GM04503 (cell line): ENCODE measurements at regions not wholly inside any gene's neighbourhood (a gene's known extent, or its start where the extent isn't known, plus 50 kb on each side); places are given as distances from the start of the nearest gene placed in this dataset.
A peak's percentile ranks its signal among the peaks of the same experiment; 100 is the strongest.
"Not testable (repeated sequence)": the region's sequence is repeated elsewhere in the genome, so short reads cannot be mapped to it uniquely, and the experiment has no call there.

ENCODE experiments used
- DNase-seq: peaks from one replicate; pipeline ENCODE4 v3.0.0-alpha.2; 2012; ENCODE audit warnings: low read depth

- DNase-seq, result no peak
These were observed 70.7 kb downstream of the CETN3 start for GRCh38 chr5:90338712-90339372.

DNA sequence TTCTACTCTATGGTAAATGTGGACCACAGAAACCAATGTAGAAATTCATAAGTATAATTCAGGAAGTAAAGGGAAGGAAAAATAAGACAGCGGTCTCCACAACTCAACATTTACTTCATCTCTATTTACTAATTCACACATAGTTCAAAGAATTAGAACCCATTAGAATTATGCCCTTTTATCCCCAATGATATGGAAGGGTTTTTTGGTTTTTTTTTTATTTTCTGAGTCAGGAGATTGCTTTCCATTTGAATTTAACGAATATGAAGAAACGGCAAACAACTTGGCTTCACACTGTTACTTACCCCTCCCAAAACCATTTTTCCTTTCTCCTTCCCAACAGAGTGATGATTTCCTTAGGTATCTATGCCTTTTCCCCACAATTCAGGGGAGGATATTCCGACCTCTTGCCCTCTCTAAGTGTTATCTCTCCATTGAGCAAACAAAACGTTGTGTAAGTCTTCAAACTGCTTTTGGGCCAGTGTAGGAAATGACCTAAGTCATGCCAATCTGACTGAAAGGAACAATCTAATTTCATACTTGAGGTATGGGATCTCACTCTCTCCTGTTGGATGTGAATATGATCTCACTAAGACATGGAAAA lies 72.0 kb downstream of the CETN3 start:
- no peak for DNase-seq

DNA sequence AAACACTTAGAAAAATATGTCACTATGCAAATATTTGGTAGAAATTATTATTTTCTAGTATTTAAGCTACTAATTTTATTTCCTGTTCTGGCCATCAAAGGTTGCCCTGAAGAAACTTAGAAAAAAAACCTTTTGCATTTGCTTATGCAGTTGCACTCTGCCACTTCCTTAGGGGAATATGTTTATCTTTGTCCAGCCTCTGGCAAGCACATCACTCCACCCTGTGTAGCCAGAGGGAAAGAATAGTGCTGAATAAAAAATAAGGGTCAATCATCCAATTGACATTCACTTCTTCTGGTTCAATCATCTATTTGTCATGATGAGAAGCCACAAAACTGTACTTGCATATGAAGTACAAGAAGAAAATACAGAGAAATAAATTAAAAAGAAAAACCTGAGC lies 72.8 kb downstream of the CETN3 start:
- DNase-seq, result no peak

GRCh38 chr5:90334741-90335140 lies 74.8 kb downstream of the CETN3 start:
- no peak for DNase-seq

DNA sequence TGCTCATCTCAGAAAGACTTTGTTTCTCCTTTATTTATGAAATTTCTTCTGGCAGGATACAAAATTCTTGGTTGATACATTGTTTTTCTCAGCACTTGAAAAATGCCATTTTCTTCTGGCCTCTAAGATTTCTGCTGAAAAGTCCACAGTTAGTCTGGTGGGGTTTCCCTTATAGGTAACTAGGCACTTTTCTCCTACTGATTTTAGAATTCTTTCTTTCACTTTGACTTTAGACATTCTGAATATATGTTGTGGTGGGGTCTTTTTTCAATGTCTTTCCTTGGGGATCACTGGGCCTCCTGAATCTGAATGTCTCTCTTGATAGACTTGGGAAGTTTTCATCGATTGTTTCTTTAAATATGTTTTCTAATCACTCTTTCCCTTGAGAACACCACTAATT lies 79.6 kb downstream of the CETN3 start:
- DNase-seq, result no peak

DNA sequence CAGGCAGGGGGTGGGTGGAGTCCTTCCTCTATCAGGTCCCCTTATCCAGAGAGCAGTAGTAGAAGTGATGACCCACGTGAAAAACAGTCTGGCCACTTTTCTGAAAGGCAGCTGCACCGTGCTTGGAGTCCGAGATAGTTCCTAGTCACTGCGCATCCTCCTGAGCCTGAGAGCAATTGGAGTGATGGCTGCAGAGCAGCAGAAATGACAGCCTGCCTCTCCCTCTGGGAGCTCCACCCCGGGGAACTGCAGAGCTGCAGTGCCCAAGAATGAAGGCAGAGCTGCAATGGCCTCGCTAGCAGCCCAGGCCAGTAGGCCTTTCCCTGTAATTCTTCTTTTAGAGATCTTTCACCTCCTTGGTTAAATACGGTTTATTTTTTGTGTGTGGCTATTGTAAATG lies 82.6 kb downstream of the CETN3 start:
- DNase-seq, result no peak

DNA sequence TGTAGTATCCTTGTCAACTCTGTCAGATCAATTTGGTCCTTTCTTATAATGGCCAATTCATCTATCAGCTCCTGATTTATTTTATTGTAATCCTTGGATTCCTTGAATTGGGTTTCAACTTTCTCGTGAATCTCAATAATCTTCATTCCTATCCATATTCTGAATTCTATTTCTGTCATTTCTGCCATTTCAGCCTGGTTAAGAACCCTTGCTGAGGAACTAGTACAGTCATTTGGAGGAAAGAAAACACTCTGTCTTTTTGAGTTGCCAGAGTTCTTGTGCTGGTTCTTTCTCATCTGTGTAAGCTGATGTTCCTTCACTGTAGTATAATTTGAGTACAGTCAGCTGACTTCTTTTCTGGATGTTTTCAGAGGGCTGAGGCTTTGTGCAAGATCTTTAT lies 84.5 kb downstream of the CETN3 start:
- DNase-seq, result no peak

DNA sequence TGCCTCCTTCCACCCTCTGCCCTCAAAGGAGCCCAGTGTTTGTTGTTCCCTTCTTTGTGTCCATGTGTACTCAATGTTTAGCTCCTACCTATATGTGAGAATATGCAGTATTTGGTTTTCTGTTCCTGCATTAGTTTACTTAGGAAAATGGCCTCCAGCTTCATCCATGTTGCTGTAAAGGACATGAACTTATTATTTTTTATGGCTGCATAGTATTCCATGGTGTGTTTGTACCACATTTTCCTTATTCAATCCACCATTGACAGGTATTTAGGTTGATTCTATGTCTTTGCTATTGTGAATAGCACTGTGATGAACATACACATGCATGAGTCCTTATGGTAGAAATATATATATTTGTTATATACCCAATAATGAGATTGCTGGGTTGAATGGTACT lies 89.2 kb downstream of the CETN3 start:
- not testable (repeated sequence) for DNase-seq

GRCh38 chr5:90312027-90312426 lies 97.5 kb downstream of the CETN3 start:
- DNase-seq, result no peak

DNA sequence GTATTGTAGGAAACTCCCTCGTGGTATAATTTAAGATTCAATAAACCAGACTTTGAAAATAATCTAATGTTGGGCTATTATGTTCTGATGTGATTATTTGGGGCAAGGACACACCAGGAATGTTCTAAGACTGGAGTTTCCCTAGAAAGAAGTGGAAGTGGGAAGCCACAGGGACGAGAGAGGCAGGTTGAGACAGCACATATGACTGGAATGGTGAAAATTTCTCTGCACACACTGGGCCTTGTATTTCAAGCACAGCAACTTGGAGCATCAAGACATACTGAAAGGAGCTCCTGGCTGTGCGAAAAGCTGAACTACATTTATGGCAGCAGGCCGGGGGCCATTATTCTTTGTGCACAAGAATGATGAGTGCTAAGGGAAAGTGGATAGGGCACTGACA lies 98.2 kb downstream of the CETN3 start:
- DNase-seq, result no peak

- DNase-seq, result no peak
These were observed 100.6 kb downstream of the CETN3 start for GRCh38 chr5:90308787-90309585.

- no peak for DNase-seq
These were observed 101.8 kb downstream of the CETN3 start for GRCh38 chr5:90307782-90308181.

- DNase-seq, result no peak
These were observed 102.2 kb downstream of the CETN3 start for GRCh38 chr5:90307322-90307721.

GRCh38 chr5:90306613-90307012 lies 102.9 kb downstream of the CETN3 start:
- DNase-seq, result no peak

GRCh38 chr5:90305041-90305720 lies 104.4 kb downstream of the CETN3 start:
- DNase-seq, result no peak

GRCh38 chr5:90301248-90301647 lies 108.3 kb downstream of the CETN3 start:
- no peak for DNase-seq

DNA sequence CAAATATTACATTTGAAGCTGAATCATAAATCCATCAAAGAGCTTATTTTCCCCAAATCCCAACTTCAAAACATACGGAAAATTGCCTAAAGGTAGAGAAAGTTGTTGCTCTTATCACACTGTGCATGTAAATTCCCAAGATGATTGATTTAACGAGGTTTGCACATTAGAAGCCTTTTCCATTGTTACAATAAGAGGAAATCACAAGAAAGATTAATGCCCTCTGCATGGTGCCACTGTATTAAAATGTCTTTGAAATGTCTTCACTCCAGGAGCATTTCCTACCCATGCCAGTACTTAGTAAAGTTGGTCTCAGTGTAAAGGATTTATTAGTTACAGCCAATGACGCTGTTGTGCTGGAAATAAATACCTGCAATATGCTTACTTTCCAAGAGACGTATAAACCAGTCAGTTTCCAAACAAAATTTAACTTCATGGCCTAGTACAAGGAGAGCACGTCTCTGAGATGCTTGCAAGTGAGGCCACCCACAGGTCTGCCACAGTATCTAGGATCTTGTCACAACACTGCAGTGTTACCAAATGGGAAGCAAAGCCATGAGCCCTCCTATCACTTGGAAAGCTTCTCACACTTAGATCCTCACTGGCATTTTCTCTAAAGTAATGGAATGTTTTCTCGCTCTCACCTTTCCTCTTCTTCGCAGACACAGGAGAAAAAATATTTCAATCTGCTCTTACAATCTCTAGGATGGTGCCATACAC lies 112.4 kb downstream of the CETN3 start:
- no peak for DNase-seq

GRCh38 chr5:90294604-90295003 lies 115.0 kb downstream of the CETN3 start:
- no peak for DNase-seq

GRCh38 chr5:90293931-90294330 lies 115.6 kb downstream of the CETN3 start:
- peak; percentile 42 for DNase-seq

DNA sequence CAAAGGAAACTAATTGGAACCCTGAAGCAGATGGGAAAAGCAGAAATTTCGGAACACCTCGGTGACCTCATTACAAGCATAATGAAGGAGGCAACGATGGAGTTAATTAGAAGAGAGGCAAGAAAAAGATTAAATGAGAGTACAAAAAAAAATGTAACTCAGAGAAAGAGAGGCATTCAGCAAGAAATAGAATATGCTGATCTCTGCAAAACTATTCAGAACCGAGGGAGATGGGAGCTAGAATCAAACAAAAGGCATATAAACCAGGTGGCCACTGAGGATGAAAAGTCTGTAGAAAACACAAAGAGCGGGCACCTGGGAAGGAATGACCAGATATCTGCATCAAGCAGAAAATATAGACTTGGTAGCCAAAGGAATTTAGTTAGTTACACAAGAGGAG lies 118.9 kb downstream of the CETN3 start:
- no peak for DNase-seq

GRCh38 chr5:90289837-90290236 lies 119.7 kb downstream of the CETN3 start:
- no peak for DNase-seq

- DNase-seq, result no peak
These were observed 122.5 kb downstream of the CETN3 start for GRCh38 chr5:90287036-90287435.
